ENCODE measurements at regions not wholly inside any gene's neighbourhood (a gene's known extent, or its start where the extent isn't known, plus 50 kb on each side); places are given as distances from the start of the nearest gene placed in this dataset.
"Not testable (repeated sequence)": the region's sequence is repeated elsewhere in the genome, so short reads cannot be mapped to it uniquely, and the experiment has no call there.

DNA sequence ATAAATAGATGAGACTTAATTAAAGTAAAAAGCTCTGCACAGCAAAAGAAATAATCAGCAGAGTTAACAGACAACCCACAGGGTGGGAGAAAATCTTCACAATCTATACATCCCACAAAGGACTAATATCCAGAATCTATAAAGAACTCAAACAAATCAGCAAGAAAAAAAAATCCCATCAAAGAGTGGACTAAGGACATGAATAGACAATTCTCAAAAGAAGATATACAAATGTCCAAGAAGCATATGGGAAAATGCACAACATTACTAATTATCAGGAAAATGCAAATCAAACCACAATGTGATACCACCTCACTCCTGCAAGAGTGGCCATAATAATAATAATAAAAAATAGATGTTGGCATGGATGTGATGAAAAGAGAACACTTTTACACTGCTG is 96.6 kb downstream of the IRX5 start:
- H3K9me3 ChIP-seq (ENCODE audit: control insufficient read depth, insufficient read depth, low read length); H3K4me3 ChIP-seq (ENCODE audit: insufficient read depth, low read depth, low read length); H3K18ac ChIP-seq (ENCODE audit: low read depth, low read length); H3K27ac ChIP-seq (ENCODE audit: insufficient read depth, low read length); H3K4me1 ChIP-seq (ENCODE audit: control insufficient read depth, insufficient read depth, low read length); H3K9ac ChIP-seq (ENCODE audit: low read depth, low read length); H2AK9ac ChIP-seq (replicated peaks; ENCODE audit: low read depth, low read length, poor library complexity); DNase-seq; H3K9me1 ChIP-seq (ENCODE audit: insufficient read depth, low read length); BruUV-seq (replicated peaks); H3K79me1 ChIP-seq (ENCODE audit: low read depth in 1 of 2, low read length in 2 of 2); H3K23ac ChIP-seq (ENCODE audit: low read depth, low read length); H2BK15ac ChIP-seq (ENCODE audit: low read depth, low read length); POLR2A ChIA-PET (ENCODE audit: unreplicated experiment); in situ Hi-C loops (cut with MboI; ENCODE audit: low sequenced_read_pairs); intact Hi-C loops (cut with micrococcal nuclease); H2AK5ac ChIP-seq (ENCODE audit: low read depth, low read length); H4K91ac ChIP-seq (ENCODE audit: insufficient read depth, low read depth, low read length); H2BK20ac ChIP-seq (ENCODE audit: low read depth, low read length); H2AFZ ChIP-seq (replicated peaks; ENCODE audit: low read length, poor library complexity); H3K4me2 ChIP-seq (ENCODE audit: low read depth, low read length); H3K4ac ChIP-seq (ENCODE audit: low read depth, low read length); H3K14ac ChIP-seq (replicated peaks; ENCODE audit: low read depth, low read length); H2BK120ac ChIP-seq (ENCODE audit: low read depth, low read length); dilution Hi-C loops (cut with HindIII; ENCODE audit: low sequenced_read_pairs, unreplicated experiment); H4K20me1 ChIP-seq (ENCODE audit: insufficient read depth, low read length); H4K5ac ChIP-seq (ENCODE audit: low read depth, low read length); H3K27me3 ChIP-seq (ENCODE audit: control insufficient read depth, insufficient read depth, low read length); ATAC-seq (ENCODE audit: low read depth); H2BK5ac ChIP-seq (ENCODE audit: low read depth, low read length, poor library complexity, severe bottlenecking); CTCF ChIA-PET; H3K56ac ChIP-seq (ENCODE audit: extremely low read depth, insufficient read depth, low read length); H3K36me3 ChIP-seq (ENCODE audit: control insufficient read depth, insufficient read depth, low read length); H4K8ac ChIP-seq (ENCODE audit: low read depth in 2 of 2, low read length in 2 of 2): not testable (repeated sequence)

Data from IMR-90 (cell line).